LNCaP clone FGC (cell line): ENCODE measurements at regions not wholly inside any gene's neighbourhood (a gene's known extent, or its start where the extent isn't known, plus 50 kb on each side); places are given as distances from the start of the nearest gene placed in this dataset.
A peak's percentile ranks its signal among the peaks of the same experiment; 100 is the strongest.

ENCODE experiments used
- DNase-seq: peaks from one replicate; pipeline ENCODE4 v3.0.0-alpha.2; 2011; ENCODE audit warnings: low read depth
- H3K4me3 ChIP-seq: 2 replicates; pipeline ENCODE4 v1.5.1; 2011; ENCODE audit warnings: mild to moderate bottlenecking, low read depth, low read length, control low read depth
- TF ChIP-seq, protein P1 (sequence below): IDR thresholded peaks from 2 replicates; pipeline ENCODE4 v1.5.1; 2012; ENCODE audit warnings: mild to moderate bottlenecking; ENCODE audit not compliant: control insufficient read depth, insufficient read depth; ENCODE audit errors: extremely low read depth

GRCh38 chr3:72442759-72443158 lies 405.5 kb downstream of the SHQ1 start:
- TF ChIP-seq, protein P1, sequence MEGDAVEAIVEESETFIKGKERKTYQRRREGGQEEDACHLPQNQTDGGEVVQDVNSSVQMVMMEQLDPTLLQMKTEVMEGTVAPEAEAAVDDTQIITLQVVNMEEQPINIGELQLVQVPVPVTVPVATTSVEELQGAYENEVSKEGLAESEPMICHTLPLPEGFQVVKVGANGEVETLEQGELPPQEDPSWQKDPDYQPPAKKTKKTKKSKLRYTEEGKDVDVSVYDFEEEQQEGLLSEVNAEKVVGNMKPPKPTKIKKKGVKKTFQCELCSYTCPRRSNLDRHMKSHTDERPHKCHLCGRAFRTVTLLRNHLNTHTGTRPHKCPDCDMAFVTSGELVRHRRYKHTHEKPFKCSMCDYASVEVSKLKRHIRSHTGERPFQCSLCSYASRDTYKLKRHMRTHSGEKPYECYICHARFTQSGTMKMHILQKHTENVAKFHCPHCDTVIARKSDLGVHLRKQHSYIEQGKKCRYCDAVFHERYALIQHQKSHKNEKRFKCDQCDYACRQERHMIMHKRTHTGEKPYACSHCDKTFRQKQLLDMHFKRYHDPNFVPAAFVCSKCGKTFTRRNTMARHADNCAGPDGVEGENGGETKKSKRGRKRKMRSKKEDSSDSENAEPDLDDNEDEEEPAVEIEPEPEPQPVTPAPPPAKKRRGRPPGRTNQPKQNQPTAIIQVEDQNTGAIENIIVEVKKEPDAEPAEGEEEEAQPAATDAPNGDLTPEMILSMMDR = no peak
- no peak overlapping the region for H3K4me3 ChIP-seq
- DNase-seq = no peak

DNA sequence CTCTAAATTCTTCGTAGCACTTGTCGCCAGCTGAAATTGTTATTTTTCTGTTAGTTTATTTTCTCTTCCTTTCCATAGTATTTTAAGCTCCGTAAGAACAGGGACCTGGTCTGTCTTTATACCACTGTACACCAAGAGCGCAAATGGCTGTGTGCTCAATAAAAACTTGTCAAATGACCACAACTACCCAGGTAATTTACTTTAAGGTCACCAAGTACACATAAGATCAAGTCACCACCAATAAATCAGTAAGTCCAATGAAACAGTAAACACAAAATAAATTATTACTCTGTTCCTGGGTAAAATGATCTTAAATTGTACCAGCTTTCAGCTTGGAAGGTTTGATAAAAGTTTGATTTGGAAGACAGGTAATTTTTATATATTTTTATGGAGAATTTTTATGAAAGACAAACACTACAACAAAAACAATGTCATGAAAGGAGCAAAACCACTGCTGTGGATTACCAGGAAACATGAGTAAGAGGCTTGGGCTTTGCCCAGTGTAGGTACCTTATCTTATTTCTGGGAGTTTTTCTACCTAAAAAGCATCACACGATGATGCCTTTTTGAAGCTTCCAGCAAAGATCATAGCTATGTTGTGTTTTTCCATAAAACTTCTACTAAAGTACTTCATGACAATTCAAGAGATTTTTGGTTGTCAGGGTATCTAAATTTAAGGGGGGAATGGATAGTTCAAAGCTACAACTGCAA lies 406.8 kb downstream of the SHQ1 start:
- TF ChIP-seq, protein P1 = no peak
- H3K4me3 ChIP-seq = no peak overlapping the region
- peak; percentile 70 for DNase-seq

- TF ChIP-seq, protein P1 = no peak
- no peak overlapping the region for H3K4me3 ChIP-seq
- DNase-seq = no peak
Measured at GRCh38 chr3:72440491-72440890, 407.8 kb downstream of the SHQ1 start.

GRCh38 chr3:72439321-72440183 lies 408.7 kb downstream of the SHQ1 start:
- DNase-seq = no peak
- H3K4me3 ChIP-seq = no peak overlapping the region
- TF ChIP-seq, protein P1 = no peak

DNA sequence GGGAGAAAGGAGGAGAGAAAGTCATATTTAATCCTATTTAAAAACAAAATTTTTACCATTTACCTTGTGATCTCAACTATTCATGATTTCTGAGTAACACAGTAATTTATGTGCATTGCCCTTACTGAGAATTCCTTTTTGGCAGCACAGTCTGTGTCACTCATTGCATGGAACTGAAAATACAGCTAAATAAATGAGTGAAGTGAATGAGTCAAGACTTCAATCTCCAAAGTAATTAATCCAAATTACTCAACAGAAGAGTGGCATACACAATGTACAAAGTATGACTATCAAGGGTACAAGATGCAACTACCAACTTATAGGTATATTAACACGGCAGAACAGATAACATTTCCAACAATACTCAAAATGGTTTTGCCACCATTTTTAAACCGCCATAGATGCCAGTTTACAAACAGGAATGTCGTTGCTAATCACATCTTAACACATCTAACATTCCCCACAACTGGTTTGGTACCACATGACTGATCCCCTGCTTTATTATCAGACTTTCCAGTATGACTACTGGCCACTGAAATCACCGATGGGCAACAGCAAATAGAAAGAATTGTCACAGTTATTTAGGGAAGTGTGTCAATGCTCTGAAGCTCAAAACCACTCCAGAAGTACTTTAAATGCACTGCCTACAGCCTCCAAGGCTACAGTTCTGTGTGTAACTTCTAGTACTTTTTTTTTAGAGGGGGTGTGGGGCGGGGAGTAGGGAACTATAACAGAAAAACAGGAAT lies 410.4 kb downstream of the SHQ1 start:
- TF ChIP-seq, protein P1 = no peak
- no peak overlapping the region for H3K4me3 ChIP-seq
- DNase-seq = no peak

DNA sequence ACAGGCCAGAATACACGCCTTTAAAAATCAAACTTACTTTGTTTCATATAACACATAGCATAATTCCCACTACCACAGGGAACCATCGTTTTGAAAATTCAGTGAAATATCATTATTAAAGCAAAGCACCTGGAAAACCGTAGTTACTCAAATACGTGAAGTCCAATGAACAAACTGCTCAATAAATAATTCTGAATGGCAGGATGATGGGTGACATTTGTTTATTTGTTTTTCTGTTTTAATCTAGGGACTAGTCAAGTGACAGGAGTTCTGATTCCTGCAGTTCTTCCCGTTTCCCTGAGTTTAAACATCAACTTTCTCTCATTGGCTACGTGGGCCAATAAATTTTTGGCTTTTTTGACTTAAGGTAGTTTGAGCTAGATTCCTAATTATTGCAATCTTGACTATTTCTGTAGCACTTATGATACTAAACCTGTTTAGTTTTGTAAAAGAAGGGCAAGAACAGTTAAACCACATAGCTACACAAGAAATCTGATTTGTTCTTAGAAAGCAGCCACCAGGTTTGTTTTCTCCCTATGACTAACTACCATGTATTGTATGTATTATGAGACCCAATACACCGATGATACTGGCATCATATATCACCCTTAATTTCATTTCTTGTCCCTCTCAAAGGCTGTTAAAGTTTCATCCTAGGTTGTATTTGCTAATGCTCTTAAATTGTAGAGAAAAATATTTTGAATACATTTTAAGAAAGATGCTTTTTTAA lies 411.2 kb downstream of the SHQ1 start:
- DNase-seq = no peak

More for the DNA sequence above, 411.2 kb downstream of the SHQ1 start:
- no peak overlapping the region for H3K4me3 ChIP-seq
- TF ChIP-seq, protein P1 = no peak
